RCC 7860 (cell line): ENCODE measurements at regions not wholly inside any gene's neighbourhood (a gene's known extent, or its start where the extent isn't known, plus 50 kb on each side); places are given as distances from the start of the nearest gene placed in this dataset.
"Not testable (repeated sequence)": the region's sequence is repeated elsewhere in the genome, so short reads cannot be mapped to it uniquely, and the experiment has no call there.

ENCODE experiments used
- DNase-seq: peaks from one replicate; pipeline ENCODE4 v3.0.0-alpha.2; 2015; ENCODE audit warnings: low spot score
- FAIRE-seq: peaks from 2 replicates; lab custom pipeline; 2012; peaks lifted over from hg19 to GRCh38; lab: Jason Lieb, UNC

DNA sequence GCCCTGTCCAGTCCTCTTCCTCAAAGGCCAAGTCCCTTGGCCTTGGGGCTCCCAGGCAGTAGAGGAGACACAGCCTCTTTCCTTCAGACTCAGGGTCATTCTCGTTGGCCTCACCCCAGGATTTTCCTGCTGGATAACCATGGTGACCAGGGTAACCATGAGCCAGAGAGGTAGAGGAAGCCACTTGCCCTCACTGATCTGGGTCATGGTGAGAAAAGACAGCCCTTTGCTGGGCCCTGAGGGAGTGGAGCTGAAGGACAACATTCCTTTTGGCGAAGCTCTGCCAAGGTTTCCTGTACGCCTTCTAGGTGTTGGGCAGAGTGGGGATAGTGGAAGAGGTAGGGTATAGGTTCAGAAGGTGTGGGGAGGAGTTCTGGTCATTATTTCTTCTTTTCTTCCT is 53.1 kb upstream of the WNT4 start:
- DNase-seq (no peak), FAIRE-seq (no peak)

DNA sequence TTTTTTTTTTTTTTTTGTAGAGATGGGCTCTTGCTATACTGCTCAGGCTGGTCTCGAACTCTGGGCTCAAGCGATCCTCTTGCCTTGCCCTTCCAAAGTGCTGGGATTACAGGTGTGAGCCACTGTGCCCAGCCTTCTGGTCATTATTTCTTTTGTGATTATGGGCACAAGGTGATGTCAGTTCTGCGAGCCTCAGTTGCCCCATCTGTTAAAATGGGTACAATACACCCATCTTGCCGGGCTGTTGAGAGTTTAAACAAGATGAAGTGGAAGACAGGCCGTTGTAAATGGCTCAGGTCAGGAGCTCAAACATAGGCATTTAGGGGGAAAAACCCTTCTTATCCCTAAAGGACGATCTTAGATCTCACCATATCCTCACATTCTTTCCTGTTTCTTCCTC is 53.7 kb upstream of the WNT4 start:
- DNase-seq: no peak
- FAIRE-seq: no peak

DNA sequence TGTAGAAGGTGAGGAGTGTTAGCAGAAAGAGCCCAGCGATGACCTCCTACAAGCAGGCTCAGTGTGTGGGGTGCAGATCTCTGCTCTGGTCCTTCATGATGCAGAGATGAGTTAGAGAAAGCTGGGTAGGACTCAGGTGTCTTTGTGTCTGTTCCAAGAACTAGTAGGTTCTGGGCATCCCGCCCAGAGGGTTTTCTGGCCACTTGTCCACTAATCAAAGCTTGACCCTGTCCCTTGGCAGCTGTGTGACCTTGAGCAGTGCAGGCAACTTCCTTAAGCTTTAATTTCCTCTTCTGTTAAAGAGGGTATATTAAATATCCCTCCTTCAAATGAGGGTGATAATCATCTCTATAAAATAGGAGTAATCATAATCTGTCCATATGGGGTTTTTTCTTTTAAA is 54.7 kb upstream of the WNT4 start:
- DNase-seq: no peak
- FAIRE-seq: no peak

DNA sequence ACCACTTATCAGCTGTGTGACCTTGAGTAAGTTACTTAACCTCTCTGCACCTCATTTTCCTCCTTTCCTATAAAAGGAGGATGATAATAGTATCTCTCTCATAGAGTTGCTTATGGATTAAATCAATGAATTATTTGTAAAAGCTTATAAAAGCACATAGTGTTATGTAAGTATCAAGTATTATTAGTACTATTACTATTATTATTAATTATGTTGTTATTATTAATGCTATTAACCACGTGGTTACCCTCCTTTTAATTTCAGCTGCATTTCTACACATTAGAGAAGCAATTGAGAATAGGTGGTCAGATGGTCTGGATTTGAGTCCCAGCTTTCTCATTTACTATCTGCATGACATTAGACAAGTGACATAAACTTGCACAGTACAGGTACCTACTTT is 58.1 kb upstream of the WNT4 start:
- DNase-seq: no peak
- FAIRE-seq: no peak

DNA sequence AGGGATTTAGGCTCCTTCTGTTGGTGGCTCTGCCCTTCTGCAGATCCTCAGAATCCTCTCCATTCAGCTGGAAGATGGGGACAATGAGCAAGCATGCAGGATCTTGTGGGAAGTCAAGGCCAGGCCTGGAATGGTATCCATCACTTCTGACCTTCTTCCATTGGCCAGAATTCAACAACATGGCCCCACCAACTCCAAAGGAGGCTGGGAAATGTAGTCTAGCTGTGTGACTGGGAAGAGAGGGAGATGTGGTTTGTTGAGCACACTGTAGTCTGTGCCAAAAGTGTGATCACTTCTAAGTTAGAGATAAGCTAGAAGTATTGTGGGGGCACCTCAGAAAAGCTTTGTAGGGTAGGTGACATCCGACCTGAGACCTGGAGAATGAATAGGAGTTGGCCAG is 60.4 kb upstream of the WNT4 start:
- DNase-seq (no peak), FAIRE-seq (no peak)

DNA sequence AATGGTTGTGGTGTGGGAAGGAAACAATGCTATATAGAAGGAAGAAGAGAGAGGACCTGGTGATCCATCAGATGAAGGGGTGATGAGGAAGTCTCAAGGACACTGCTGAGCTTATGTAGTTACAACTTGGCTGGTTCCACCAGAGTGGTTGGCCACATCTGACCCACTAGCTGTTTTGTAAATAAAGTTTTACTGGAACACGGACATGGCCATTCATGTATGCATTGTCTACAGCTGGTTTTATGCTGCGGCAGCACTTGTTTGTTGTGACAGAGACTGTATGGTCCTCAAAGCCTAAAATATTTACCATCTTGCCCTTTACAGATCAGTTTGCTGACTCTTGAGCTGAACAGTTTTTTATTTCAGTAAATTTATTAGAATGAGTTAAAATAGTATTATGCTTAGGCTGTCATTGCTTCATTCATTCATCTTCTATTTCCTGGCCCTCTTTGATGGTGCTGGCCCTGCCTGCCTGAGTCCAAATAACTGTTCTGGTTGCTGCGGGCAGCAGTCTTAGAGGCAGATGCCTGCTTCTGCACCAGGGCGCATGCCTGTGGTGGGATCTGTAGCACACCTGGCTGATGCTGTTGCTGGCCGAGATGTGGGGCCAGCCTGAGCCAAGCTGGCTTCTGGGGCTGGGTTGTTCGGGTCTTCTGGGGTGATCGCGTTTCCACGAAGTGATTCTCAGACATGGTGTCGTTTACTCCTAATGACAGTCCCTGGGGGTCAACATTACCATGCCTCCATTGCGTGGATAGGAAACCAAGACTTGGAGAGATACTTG is 61.4 kb upstream of the WNT4 start:
- FAIRE-seq: no peak
- DNase-seq: no peak

DNA sequence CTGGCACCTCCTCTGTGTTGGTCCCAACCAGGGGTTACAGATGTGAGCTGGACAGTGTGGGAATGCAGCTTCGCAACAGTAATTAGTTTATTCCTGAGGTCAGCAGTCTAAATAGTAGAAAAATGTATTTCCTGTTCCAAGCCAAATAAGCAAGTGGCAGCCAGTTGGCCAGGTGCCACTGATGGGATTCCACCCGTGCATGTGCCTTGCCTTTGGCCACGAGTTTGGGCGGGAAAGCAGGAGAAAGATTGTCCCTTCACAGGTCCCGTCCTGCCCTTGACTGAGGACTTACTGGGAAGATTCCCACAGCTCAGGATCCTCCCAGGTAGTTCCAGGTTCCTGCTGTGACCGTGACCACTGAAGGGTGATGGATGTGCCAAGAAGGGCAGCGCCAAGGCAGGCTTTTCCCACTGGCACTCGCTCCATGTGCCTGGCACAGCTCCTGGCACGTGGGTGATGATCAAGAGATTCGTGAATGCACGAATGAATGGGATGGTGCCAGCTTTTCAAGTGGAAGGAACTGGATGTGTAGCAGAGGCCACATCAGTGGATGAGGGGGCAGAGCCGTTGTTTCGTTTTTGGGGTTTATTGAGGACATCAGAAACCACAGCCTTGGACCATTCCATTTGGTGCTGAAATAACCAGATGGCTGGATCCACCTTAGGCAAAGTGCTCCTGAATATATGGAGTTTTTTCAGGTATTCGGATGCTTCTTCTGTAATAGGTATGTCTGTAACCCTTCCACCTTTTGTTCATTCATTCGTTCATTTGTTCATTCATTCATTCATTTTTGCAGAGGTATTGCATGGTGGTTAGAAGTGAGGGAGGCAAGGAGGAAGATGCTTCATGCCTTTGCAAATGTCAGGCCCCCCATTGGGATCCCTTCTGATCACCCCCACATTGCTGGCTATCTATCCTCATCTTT is 62.4 kb upstream of the WNT4 start:
- FAIRE-seq (no peak), DNase-seq (no peak)

DNA sequence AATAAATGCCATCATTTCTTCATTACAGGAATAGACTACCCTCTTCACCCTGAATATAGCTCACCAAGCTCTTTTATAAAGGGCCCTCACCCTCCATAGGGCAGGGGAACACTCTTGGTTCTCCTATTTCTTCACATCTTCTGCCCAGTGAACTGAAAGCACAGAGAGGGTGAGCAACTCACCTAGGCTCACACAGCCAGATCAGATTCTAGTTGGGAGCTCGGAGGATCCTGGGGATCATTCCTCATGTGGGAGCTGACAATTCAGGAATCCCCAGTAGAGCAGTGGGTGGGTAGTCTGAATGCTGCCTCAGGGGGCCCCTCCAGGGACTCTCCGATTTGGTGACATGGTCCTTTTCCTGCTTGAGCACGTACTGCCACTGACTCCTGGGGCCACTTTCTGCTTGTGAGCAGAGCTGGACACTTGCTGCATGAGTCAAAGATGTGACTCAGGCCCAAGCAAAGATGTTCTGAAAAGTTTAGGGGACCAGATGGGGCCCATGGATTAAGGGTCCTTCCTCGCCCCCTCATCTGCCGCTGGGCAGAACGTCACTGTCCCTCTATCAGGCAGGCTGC is 63.7 kb upstream of the WNT4 start:
- DNase-seq (no peak), FAIRE-seq (no peak)

DNA sequence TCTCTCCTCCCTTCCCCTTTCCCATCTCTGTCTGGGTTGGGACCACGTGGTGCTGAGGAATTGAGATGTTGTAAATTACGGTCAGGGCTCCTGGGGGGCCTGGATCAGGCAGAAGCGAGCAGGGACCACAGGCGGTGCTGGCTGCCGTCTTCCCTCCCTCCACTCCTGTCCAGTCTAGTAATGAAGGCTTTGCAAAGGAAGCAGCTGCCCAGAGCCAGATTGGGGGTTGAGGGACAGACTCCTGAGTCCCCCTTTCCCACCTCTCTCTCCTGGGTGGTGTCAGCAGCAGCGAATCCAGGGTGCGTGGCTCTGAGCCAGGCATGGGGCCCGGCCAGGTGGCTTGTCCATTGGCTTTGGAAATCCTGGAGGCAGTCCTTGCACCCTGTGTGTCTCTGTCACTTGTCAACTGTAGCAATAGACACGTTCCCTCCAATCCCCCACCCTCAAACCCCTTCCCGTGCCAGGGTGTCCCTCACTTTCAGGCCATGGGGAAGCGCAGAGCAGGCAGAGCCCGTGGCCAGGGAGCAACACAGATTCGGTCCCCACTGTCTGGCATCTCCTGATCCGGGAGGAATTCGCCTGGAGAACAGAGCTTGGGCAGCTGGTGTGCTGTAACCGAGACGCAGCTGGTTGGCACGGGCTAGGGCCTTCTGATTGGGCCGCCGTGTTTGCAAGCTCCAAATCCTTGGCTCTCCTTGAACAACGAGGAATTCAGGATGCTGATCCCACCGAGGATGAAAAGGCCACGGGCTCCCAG is 64.8 kb upstream of the WNT4 start:
- DNase-seq (no peak), FAIRE-seq (no peak)

DNA sequence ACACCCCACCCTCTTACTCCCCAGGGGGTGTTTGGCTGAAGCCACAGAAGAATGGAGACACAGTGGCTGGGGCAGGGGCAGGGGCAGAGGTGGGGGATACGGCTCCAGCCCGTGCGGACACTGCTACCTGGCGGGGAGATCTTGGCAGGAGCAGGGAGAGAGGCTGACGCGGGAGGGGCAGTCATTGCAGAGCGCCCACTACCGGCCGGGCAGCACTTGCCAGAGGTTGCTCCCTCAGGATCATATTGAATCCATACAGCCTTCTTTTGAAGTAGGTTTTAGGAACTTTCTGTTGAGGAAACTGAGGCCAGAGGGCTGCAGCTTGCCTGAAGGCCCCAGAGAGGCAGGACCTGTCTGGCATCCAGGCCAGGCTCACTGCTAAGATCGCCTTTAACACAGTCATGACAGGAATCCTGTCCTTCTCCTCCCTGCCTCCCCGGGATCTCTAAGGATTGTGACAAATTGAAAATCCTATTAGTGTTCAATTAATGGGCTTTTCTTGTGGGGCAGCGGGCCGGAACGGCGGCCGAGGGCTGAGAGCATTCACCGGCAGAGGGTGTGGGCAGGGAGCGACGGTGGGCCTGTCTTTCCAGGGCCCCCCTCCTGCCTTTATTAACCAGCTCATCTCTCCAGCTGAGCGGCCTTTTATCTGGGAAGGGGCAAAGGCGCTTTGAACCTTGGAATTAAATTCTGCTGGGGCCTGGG is 65.5 kb upstream of the WNT4 start:
- no peak for DNase-seq
- no peak for FAIRE-seq

DNA sequence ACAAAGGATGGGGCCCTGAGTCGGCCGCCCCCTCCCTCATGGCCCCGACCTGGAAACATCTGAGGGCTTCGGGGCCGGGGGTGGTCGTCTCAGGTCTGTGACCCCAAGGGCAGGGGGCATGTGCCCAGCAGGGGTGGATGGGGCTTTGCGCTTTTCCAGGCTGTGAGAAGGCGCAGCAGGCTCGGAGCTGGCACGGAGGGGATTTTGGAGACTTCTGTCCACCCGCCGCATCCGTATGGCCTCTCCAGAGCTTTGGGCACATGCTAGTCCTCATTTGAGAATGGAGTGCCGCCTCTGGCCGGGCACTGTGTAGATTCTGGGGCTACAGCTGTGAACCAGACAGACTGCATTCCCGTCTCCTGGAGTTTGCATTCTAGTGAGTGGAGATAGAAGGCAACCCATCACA is 66.1 kb upstream of the WNT4 start:
- FAIRE-seq (no peak), DNase-seq (no peak)

DNA sequence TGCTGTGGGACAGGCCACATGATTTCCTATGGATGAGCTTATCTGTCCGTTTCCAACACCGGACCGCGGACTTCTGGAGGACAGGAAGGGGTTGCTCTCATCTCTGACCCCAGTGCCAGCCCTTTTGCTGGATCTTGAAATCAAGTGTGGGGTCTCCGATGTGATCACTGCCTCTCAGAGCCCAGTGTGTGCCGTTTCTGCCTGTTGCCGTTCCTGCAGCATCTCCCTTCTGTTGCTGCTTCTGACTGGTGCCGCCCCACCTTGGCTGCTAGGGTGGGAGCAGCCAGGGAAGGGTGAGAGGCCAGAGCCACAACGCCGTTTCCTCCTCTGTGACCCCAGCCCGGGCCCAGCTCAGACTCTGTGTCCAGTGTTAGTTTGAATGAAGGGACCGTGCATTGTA is 67.3 kb upstream of the WNT4 start:
- DNase-seq: no peak
- FAIRE-seq: no peak

DNA sequence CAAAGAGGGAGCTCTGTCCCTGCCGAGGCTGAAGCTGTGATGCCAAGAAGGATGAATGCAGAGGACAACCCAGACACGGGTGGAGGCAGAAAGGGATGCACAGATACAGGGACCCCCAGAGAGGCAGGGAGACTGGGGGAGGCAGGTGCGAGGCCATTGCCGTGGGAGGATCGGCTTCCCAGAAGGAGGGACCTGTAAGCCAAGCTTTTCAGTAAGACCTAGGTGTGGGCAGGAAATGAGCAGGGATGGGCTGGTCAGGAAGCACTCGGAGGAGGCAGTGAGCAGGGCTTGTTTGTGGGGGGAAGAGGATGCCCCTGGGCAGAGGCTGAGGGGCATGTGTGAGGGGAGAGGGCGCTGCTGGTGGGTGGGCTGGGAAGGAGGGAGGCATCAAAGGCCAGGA is 67.7 kb upstream of the WNT4 start:
- FAIRE-seq (no peak), DNase-seq (no peak)

DNA sequence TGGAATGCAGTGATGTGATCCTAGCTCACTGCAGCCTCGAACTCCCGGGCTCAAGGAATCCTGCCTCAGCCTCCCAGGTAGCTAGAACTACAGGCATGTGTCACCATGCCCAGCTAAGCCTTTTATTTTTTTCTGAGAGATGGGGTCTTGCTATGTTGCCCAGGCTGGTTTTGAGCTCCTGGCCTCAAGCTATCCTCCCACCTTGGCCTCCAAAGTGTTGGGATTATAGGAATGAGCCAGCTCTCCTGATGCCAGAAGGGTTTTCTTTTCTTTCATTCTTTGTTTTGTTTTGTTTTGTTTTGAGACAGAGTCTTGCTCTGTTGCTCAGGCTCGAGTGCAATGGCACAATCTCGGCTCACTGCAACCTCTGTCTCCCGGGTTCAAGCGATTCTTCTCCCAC is 68.6 kb upstream of the WNT4 start:
- not testable (repeated sequence) for DNase-seq

DNA sequence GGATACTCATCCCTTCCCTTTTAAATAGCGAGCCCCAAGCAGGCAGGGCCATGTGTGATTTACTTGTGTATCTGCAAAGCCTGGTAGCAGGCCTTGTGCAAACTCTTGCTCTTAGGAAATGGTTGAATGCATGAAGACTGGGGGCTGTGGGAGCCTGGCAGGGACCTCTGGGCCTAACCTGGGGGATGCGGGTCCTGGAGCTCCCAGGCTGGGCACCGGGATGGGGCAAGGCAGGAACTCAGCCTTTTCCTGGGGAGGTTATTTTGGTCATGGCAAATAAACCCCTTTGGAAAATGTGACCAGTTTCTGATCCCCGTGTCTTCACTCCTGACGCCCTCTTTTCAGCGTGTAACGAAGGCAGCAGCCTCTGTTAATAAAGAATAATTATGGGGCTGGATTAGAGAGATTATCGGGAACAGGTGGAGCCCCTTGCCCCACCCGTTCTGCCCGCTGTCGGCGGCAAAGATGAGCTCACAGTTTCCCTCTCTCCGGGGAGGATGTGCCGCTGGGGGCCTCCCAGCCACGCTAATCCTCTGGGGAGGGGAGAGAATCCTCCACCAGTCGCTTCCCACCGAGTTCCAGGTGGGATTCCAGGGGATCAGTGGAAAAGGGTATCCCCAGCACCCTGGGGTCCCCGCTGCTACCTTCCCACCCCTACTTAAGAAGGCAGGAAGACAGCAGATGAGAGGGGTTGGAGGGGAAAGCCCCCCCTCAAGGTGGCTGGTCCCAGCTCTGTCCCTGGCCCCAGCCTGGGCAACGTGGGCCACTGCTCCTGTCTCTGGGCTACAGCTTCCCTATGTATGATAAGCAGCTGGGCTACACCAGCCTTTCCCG is 69.7 kb upstream of the WNT4 start:
- DNase-seq: no peak
- no peak for FAIRE-seq

More for the DNA sequence above, 68.6 kb upstream of the WNT4 start:
- not testable (repeated sequence) for FAIRE-seq

DNA sequence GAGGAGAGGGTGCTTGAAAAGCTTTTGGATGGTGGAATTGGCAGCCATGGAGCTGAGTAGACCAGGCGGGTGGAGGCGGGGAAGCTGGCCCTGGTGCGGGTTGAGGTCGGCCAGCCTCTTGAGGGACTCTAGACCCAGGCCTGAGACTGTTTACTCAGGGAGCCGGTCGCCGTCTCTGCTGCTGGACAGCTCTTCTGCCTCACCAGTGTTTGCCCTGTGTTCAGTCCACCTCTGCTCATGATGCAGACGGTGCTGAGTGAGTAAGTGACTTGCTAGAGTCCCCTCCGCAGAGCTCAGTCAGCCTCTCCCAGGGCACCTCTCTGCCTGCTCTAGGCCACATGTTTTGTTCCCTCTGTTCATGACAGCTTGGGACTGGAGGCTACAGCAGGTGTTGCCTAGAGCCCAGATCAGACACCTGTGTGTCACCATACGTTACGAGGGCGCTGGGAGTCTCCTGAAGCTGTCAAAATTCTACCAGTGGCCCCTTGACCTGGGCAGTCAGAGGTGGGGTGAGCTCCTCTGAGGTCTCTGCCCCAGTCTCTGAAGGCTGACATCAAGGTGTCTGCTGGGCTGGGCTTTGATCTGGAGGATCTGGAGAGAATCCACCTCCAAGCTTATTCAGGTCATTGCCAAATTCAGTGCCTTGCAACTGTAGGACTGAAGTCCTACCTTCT is 73.5 kb upstream of the WNT4 start:
- FAIRE-seq: no peak

DNA sequence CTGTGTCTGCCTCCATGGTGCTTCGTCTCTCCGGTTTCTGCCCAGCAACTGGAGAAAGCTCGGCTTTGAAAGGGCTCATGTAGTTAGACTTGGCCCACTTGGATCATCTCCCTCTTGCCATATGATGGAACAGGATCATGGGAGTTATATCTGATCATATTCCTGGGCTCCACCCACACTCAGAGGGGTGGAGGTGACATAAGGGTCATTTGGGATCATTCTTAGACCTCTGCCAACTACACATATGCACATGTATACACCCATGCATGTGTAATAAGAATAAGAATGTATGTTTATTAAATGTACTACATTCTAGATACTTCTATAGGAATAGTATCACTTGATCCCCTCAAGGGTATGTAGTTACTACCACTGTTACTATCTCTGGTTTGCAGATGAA is 74.1 kb upstream of the WNT4 start:
- DNase-seq (no peak), FAIRE-seq (no peak)

More for the DNA sequence above, 73.5 kb upstream of the WNT4 start:
- no peak for DNase-seq

DNA sequence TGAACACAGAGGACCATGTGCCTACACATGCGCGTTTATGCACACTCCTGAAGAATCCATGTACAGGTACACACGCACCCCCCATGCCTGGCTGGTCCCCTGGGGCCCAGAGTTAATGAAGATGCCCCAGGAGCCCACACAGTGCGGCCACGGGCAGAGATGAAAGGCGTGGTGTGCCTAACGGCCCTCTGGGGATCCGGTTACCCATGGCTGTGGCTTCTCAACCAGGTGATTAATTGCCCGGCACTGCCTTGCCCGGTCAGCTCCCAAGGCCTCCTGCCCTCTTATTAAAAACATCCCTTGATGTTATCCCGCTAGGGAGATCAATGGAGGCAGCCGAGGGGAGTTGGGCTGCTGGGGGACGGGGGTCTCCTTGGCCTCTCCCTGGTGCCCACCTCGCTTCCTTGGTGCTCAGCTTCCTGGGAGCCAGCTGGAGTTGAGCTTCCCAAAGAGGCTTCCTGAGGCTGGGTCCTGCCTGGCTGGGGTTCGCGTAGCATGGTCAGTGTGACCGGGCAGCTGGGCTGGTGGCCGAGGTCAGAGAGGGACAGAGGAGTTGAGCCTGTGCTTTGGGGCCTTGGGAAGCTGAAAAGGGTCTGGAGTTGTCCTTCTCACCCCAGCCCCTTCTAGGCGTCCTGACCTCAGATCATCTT is 75.0 kb upstream of the WNT4 start:
- DNase-seq: no peak
- FAIRE-seq: no peak
